Muscle of leg (tissue), 3 donors: ENCODE measurements at regions not wholly inside any gene's neighbourhood (a gene's known extent, or its start where the extent isn't known, plus 50 kb on each side); places are given as distances from the start of the nearest gene placed in this dataset.
"Not testable (repeated sequence)": the region's sequence is repeated elsewhere in the genome, so short reads cannot be mapped to it uniquely, and the experiment has no call there.

Experiments
- DNase-seq: peaks from one replicate; pipeline ENCODE4 v3.0.0; 2013
- H3K27ac ChIP-seq: one replicate; pipeline ENCODE4 v1.5.1; 2013; ENCODE audit warnings: mild to moderate bottlenecking, low read length, control low read depth
- H3K27me3 ChIP-seq: one replicate; pipeline ENCODE4 v1.6.1; 2013; ENCODE audit warnings: low read length; ENCODE audit not compliant: control insufficient read depth, insufficient read depth
- H3K36me3 ChIP-seq: one replicate; pipeline ENCODE4 v1.6.1; 2013; ENCODE audit warnings: low read length; ENCODE audit not compliant: control insufficient read depth, insufficient read depth
- H3K4me1 ChIP-seq: one replicate; pipeline ENCODE4 v1.6.1; 2013; ENCODE audit warnings: low read length; ENCODE audit not compliant: control insufficient read depth, insufficient read depth
- H3K4me3 ChIP-seq: one replicate; pipeline ENCODE4 v1.5.1; 2013; ENCODE audit warnings: low read length, control low read depth
- H3K9me3 ChIP-seq: replicated peaks from 2 replicates; pipeline ENCODE4 v1.6.1; 2013; ENCODE audit warnings: low read depth, low read length; ENCODE audit not compliant: control insufficient read depth
- WGBS: methylation state at CpG from one replicate; pipeline ENCODE4 v1.1.5; 2013; ENCODE audit warnings: missing lambda C conversion rate; ENCODE audit not compliant: insufficient coverage; 5-methylcytosine and 5-hydroxymethylcytosine counted together

DNA sequence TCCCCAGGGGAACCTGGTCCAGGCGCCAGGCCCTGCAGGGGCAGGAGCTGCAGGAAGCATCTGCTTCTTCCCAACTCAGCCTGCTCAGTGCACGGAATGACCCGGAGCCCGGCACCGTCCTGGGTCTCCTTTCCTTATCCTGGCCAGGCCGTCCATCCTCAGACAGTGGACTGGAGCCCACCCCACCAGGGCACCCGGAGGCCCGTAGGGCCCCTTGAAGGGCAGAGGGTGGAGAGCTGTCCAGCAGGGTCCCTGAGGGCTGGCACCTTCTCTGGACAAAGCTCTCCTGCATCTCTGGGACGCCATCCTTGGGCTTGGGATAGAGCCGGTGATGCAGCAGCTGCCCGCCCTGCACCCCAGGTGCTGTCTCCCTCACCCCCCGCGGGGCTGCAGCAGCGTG lies 207.9 kb downstream of the TMEM121 start:
- DNase-seq, H3K36me3 ChIP-seq, H3K4me3 ChIP-seq, H3K4me1 ChIP-seq, H3K27ac ChIP-seq, H3K27me3 ChIP-seq: not testable (repeated sequence)
- WGBS = no CpG with 5 or more reads among the region's 14 CpGs
- H3K9me3 ChIP-seq = peaks cover 16% of the 10 kb centered on the region

DNA sequence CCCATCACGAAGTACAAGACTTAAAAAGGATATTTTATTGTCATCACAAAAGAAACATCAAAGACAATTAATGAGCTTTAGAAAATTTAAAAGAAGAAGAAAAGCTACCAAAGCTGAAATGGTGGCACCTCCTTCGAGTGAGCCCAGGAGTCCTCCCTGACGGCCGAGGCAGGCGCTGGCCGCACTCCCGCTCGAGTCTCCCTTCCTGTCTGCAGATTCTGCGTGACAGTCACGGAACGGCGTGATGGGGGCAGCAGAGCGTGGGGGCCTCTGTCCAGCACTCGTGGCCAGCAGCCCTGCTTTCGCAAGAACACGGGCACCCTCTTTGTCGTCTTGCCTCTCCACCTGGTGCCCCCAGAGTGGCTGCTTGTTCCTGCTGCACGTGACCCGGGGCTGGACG lies 209.9 kb downstream of the TMEM121 start:
- not testable (repeated sequence) for H3K4me1 ChIP-seq, H3K27me3 ChIP-seq, DNase-seq, H3K27ac ChIP-seq, H3K4me3 ChIP-seq, H3K36me3 ChIP-seq
- no CpG with 5 or more reads among the region's 20 CpGs for WGBS
- peaks cover 14% of the 10 kb centered on the region for H3K9me3 ChIP-seq

DNA sequence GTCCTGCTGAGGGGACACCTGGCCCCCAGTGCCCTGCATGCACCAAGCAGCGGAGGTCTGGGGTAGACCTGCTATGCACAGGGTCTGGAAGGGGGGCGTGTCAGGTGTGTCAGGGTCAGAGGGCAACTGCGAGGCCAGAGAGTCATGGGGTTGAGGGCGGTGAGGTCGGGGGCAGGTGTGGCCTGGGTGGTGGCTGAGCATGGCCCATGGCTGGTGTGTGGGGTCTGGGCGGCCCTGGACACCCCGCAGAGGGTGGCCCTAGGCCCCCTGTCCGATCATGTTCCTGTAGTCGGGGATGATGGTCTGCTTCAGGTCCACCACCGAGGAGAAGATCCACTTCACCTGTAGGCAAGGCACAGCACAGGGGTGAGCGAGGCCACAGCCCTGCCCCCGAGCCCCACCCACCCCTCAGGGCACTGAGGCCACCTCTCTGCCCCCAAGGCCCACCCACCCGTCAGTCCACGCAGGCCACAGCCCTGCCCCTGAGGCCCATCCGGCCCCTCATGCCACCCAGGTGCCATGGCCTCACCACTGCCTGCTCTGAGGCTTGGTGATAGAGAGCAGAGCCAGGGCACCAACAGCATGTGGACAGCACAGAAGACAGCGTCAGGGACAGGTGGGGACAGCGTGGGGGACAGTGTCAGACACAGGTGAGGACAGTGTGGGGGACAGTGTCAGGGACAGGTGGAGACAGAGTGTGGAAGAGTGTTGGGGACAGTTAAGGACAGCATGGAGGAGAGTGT lies 211.3 kb downstream of the TMEM121 start:
- H3K4me3 ChIP-seq = no peak overlapping the region
- H3K36me3 ChIP-seq = no peaks in the 10 kb centered on the region
- no peaks in the 10 kb centered on the region for H3K27me3 ChIP-seq
- no peaks in the 10 kb centered on the region for H3K4me1 ChIP-seq
- no peak for DNase-seq
- WGBS = 77% methylated on average over 10 of the region's 17 CpGs
- no peak overlapping the region for H3K27ac ChIP-seq
- peaks cover 12% of the 10 kb centered on the region for H3K9me3 ChIP-seq

DNA sequence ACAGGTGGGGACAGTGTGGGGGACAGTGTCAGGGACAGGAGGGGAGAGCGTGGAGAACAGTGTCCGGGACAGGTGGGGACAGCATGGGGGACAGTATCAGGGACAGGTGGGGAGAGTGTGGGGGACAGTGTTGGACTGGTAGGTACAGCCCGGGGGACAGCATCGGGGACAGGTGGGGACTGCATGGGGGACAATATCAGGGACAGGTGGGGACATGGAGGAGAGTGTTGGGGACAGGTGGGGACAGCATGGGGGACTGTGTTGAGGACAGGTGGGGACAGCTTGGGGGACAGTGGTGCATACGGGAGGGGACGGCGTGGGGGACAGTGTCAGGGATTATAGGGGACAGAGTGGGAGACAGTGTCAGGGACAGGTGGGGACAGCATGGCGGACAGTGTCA lies 212.3 kb downstream of the TMEM121 start:
- no peaks in the 10 kb centered on the region for H3K36me3 ChIP-seq

DNA sequence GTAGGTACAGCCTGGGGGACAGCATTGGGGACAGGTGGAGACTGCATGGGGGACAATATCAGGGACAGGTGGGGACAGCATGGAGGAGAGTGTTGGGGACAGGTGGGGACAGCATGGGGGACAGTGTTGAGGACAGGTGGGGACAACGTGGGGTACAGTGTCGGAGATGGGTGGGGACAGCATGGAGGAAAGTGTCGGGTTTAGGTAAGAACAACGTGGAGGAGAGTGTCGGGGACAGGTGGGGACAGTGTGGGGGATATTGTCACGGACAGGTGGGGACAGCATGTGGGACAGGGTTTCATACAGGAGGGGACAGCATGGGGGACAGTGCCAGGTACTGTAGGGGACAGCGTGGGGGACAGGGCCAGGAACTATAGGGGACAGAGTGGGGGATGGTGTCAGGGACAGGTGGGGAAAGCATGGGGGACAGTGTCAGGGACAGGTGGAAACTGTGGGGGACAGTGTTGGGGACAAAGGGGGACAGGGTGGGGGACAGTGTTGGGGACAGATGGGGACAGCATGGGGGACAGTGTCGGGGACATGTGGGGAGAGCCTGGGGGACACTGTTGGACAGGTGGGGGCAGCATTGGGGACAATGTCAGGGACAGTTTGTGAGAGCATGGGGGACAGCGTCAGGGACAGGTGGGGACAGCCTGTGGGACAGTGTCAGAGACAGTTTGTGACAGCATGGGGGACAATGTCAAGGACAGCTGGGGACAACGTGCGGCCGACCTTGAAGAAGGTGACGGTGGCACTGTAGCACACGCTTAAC lies 213.1 kb downstream of the TMEM121 start:
- no peaks in the 10 kb centered on the region for H3K4me1 ChIP-seq
- DNase-seq = no peak
- H3K9me3 ChIP-seq = peaks cover 9% of the 10 kb centered on the region
- H3K36me3 ChIP-seq = no peaks in the 10 kb centered on the region
- H3K4me3 ChIP-seq = no peak overlapping the region
- WGBS = 83% methylated on average over 9 of the region's 14 CpGs
- H3K27me3 ChIP-seq = no peaks in the 10 kb centered on the region
- H3K27ac ChIP-seq = no peak overlapping the region

More for the DNA sequence above, 212.3 kb downstream of the TMEM121 start:
- Histone ChIP-seq H3K9me3 (peaks cover 11% of the 10 kb centered on the region), H3K4me1 (no peaks in the 10 kb centered on the region), H3K27me3 (no peaks in the 10 kb centered on the region), H3K4me3 (no peak overlapping the region), H3K27ac (no peak overlapping the region)
- DNase-seq = no peak
- WGBS = 89% methylated on average over 8 of the region's 8 CpGs

- not testable (repeated sequence) for H3K9me3 ChIP-seq, H3K27me3 ChIP-seq, H3K36me3 ChIP-seq, H3K27ac ChIP-seq, H3K4me1 ChIP-seq, H3K4me3 ChIP-seq, DNase-seq
- 53% methylated on average over 3 of the region's 18 CpGs for WGBS
These were observed 213.9 kb downstream of the TMEM121 start for GRCh38 chr14:105740272-105740671.

GRCh38 chr14:105740961-105741360 lies 214.6 kb downstream of the TMEM121 start:
- peaks cover 14% of the 10 kb centered on the region for H3K9me3 ChIP-seq
- not testable (repeated sequence) for H3K27me3 ChIP-seq, DNase-seq, H3K27ac ChIP-seq, H3K36me3 ChIP-seq, H3K4me1 ChIP-seq, H3K4me3 ChIP-seq
- no CpG with 5 or more reads among the region's 14 CpGs for WGBS

- H3K27ac ChIP-seq, H3K4me3 ChIP-seq, DNase-seq, H3K36me3 ChIP-seq, H3K27me3 ChIP-seq, H3K4me1 ChIP-seq: not testable (repeated sequence)
- WGBS = 87% methylated on average over 20 of the region's 29 CpGs
- peaks cover 23% of the 10 kb centered on the region for H3K9me3 ChIP-seq
These were observed 215.5 kb downstream of the TMEM121 start for GRCh38 chr14:105741707-105742530.

- Histone ChIP-seq H3K9me3 (peaks cover 23% of the 10 kb centered on the region), H3K4me1 (no peaks in the 10 kb centered on the region), H3K4me3 (no peak overlapping the region), H3K27me3 (no peaks in the 10 kb centered on the region), H3K27ac (no peak overlapping the region), H3K36me3 (no peaks in the 10 kb centered on the region)
- DNase-seq = no peak
- WGBS = 100% methylated on average over 3 of the region's 7 CpGs
These were observed 216.1 kb downstream of the TMEM121 start for GRCh38 chr14:105742531-105742848.
